IPS-NIHi7 (cell line): ENCODE measurements at regions not wholly inside any gene's neighbourhood (a gene's known extent, or its start where the extent isn't known, plus 50 kb on each side); places are given as distances from the start of the nearest gene placed in this dataset.
A peak's percentile ranks its signal among the peaks of the same experiment; 100 is the strongest.

Experiments
- DNase-seq: peaks from one replicate; pipeline ENCODE4 v3.0.0; 2012; ENCODE audit warnings: mixed read lengths; ENCODE audit errors: extremely low spot score

DNA sequence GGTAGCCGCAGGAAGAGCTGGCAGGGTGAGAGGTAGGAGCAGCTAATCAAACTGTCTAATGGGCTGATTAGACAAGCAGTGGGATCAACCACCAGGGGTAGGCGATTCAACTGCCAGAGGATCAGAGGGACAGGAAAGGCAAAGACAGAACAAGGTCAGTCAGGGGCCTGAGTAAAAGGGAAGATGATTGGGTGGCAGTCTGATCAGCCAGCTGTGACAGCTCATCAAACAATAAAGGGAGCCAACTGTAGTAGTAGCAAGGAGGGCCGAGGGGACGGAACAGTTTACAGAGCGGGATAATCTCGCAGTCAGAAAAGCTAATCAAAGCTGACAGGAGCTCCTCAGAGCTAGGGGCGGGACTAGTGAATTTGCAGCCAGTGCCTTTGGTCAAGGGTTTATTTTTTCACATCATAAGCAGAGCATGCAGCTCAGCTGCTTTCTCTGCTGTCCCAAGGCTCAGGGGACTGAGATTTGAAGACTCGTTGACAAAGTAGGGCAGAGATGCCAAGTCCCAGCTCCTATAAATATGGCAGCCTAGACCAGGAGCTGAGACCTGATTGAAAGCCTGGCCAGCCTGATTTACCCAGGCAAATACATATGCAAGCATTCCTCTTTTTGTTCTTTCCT lies 418.2 kb downstream of the GABRG2 start:
- peak; percentile 10 for DNase-seq

DNA sequence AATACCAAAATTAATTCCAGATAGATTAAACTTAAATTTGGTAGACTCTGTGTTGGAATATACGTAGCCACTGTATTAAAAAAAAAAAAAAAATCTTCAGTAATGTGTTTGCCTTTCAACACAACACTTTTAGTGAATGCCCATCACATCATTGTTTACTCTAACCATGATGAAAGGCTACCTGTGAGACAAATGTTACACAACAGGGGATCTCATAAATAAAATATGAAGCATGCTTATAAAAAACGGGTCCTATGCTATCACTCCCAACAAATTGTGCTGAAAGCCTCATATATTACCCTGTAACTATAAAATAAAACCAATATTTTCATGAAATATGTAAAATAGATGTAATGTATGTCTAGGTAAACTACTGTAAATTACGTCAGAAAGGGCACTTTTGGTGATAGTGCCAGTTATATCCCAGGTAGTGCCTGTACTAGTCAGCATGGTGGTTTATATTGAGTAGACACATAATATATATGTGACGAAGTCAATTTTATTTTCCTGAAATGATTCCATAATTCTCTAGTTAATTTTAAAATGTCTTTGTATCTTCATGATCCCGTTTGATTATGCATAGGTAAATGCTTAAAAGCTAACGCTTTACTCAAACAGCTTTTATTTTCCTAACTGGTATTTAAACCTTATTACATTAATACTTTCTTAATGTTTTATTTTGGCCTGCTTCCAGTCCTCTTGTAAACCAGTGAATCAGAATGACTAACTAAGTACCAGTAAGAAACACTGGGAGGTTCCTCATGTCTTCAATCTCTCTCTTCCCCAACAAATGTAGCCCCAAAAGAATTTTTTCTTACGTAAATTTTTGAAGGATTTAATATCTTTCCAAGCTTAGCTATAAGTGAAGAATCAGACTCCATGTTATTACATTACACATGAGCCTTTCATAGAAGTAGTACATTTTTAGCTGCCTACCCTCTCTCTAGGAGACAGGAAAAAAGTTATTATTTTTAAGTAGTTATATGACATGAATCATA lies 420.3 kb downstream of the GABRG2 start:
- no peak for DNase-seq

DNA sequence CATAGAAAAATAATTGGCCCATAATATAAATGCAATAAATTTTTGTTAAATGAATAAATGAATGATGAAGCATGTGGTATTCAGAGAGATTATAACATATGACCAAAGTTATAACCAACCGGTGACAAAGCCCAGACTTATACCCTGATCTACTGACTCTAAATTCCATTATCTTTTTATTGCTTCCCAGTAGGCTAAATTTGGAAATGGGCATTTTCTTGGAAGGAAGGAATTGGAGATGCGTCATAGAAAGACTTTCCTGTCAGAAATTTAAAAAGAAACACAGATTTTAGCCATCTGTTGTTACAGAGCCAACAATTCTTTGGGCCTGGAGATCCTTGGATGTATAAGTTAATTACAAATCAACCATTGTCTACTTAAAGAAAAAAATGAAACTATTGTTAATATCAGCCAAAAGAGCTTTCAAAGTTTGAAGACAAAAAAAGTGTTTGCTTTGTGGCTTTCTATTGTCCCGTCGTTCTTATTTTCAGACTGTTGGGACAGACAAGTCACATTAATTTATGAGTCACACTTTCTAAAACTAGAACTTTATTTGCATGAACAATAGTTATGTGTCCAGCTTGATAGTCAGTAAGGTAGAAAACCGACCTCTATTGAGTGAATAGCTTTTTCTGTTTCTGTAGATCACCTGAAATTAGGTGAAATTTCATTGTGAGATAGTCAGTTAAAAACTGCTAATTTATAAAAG lies 428.7 kb downstream of the GABRG2 start:
- DNase-seq = no peak

DNA sequence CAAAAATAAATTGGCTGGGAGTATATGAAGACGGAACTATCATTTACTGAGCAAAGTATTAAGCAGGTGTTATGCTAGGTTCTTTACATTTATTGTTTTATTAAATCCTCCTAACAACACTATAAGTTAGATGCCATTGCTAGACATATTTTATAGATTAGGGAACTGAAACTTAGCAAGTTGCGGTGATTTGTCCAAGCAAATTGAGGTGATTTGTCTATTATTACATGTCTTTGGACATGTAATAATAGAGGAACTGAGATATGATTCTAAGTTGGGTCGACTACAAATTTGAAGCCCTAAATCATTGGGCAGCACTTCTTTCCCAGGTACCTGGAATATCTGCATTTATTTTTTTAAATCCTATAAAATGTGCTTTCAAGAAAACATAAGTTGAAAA lies 429.9 kb downstream of the GABRG2 start:
- DNase-seq = no peak

DNA sequence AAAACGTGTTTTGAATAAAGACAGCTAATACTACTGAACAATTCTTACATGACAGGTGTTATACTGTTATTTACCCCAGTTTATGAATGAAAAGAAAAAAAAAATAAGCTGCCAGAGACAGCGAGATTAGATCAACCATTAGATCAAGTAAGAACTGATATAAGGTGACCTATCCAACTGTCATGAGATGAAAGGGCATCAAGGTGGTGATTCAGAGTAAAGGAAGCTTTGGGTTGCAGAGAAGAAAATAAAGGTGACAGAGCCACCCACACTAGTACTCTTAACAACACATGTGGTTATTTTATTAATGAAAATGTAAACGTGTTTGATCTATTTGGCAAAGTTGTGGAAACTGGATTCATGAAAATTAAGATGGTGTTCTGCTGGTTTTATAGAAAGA lies 435.2 kb downstream of the GABRG2 start:
- no peak for DNase-seq

DNA sequence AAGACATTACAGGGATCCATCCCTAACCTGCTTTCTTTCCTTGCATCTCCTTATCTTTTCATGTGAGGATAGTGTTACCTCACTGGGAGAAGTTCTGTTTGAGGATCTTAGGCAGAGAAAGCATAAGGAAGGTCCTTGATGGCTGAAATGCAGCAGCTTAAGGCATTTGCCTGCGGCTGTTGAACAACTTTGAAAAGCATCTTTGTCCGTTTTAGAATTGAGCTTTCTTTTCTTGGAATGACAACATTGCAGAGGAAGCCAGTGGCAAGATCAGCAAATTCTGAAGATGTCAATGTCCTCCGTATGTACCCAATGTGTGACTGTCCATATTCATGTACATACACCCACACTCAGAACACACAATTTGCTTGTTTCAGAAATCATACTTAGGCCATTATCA lies 436.2 kb downstream of the GABRG2 start:
- no peak for DNase-seq

DNA sequence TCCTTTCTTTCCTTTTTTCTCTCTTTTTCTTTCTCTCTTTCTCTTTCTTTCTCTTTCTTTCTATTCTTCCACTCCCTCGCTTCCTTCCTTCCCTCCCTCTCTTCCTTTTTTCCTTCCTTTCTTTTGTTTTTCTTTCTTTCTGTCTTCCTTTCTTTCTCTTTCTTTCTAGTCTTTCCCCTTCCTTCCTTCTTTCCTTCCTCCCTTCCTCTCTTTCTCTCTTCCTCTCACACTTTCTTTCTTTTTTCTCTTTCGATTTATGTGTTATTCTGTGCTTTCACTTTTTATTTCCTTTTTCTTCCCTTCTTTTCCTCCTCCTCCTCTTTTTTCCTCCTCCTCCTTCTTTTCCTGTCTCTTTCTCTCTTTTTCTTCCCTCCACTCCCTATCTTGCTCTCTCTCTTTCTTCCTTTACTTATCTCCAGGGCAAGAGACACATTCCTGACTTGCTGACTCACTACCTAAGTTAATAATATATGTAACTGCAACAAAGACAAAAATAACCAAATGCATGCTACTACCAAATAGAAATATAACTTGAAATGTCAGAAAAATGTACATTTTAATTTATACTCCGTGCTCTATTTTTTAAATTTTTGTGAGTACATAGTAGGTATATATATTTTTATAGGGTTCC lies 445.5 kb downstream of the GABRG2 start:
- DNase-seq = no peak

DNA sequence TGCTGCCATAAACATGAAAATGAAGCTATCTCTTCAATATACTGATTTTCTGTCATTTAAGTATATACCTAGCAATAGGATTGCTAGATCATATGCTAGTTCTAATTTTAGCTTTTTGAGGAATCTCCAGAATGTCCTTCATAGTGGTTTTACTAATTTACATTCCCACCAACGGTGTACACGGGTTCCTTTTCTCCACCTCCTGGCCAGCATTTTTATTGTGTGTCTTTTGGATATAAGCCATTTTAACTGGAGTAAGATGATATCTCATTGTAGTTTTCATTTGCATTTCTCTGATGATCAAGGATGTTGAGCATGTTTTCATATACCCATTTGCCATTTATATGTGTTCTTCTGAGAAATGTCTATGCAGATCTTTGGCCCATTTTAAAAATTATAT lies 446.5 kb downstream of the GABRG2 start:
- DNase-seq = no peak

DNA sequence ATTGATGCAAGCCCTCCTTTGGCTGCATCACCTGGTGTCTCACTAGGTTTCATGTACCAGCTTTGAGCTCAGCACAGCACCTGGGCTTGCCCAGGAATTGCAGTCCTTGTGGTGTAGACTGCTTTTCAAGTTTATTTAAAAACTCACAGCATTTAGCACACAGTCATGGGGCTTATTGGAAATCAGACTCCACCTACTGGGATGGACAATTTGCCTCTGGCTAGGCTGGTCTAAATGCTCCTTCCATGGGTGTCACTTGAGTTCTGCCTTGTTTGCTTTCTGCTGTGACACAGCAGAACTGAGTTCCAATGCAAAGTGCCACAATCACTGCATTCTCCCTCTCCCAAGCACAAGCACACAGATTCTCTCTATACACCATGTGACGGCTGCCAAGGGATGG lies 453.3 kb downstream of the GABRG2 start:
- no peak for DNase-seq

DNA sequence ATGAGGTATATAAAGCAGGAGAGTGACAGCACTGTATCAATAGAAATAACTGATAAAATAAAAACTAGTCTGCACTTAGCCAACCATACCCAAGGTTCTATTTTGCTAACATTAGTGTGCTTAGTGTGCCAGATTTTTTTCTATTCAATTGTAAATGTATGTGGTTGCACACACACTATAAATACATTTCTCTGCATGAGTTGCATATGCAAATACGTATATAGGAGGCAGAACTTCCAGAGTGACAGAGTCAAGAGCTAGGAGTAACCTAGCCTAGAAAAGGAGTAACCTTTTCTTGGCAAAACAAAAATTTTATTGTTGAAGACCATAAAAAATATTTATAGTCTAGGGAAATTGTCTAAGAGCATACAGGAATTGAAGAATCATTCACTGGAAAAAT lies 461.6 kb downstream of the GABRG2 start:
- DNase-seq = no peak

DNA sequence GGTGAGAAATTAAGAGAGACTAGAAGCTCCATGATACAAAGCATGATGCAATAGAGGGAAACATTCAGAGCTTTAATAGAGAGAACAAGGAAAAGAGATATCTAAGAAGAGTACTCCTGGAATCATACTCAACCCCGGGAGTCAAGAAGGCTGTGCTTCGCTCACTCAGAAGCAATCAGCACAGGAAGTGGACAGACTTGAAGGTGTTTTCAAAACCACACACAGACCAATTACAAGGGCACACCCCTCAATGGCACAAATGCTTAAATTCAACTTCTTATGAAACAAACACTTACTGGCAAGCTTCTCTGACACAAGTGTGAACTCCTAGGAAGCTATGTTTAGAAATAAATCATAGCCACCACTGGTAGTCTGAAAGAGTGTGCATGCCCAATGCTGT lies 462.3 kb downstream of the GABRG2 start:
- DNase-seq = no peak

DNA sequence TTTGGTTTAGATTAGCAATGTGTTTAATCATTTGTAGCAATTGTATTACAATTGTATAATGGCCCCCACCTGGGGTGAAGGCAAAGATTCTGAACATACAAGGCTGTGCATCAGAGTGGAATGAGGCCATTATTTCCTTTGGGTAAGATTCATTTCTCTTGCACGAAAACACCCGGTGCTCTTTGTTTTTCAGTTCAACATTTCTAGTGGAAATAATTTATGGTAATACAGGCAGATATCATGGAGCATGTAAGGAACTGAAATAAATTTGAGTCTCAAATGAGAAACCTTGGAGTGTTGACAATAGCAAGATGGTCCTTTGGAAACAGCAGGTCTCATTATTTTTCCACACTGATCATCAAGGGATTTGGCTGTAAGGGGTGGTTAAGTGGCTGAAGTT lies 475.9 kb downstream of the GABRG2 start:
- DNase-seq = no peak

DNA sequence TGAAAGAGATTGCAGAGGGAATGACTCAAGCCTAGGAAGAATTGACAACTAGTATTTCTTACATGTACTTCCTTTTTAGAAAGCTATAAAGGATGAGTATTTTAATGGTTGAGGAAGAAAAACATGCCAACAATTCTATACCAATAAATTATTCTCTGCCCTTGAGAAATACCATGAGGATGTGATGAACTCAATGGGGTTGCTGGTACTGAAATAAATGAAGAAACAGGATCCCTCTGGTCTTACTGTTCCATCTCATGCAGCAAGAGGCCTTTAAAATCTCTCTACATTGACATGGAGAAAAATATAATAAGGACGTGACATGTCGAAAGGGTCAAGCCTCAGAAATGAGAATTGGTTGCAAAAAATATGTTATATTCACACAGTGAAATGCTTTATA lies 477.3 kb downstream of the GABRG2 start:
- DNase-seq = no peak

DNA sequence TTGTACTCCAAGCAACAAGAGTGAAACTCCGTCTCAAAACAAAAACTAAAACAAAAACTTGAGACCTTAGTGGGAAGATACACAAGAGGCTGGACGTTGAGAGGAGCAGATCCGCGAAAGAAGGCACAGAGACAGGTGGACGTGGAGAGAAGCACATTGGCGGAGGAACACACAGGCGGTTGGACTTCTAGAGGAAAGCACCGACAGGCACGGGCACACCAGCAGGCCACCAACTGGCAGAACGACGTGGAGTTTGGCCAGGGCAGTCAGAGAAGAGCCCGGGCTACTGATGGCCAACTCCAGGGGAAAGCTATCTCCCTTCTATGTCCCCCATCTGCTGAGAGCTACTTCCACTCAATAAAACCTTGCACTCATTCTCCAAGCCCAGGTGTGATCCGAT lies 482.7 kb downstream of the GABRG2 start:
- DNase-seq = no peak

DNA sequence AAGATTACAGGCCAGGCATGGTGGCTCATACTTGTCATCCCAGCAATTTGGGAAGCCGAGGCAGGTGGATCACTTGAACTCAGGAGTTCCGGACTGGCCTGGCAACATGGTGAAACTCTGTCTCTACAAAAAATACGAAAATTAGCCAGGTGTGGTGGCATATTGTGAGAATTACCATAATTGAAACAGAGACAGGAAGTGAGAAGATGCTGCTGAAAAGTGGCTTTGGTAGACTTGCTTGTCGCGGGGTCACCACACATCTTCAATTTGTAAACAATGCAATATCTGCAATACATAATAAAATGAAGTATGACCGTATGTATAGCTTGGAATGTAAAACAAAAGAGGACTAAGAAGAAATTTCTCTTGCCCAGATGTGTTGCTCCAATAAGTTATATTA lies 490.5 kb downstream of the GABRG2 start:
- no peak for DNase-seq

DNA sequence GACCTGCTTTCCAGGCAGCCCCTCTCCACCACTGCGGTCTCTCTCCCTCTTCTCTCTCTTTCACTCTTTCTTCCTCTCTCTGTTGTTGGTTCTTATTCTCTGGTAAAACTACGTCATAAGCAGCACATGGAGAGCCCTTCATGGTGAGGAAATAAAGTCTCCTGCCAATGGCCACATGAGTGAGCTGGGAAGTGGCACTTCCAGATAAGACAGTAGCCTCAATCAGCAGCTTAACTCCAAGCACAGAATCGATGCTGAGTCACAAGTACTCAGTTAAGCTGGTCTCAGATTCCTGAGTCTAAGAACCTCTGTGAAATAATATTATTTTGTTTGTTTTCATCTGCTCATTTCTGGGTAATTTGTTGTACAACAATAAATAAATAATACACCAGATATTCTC lies 500.1 kb downstream of the GABRG2 start:
- no peak for DNase-seq

DNA sequence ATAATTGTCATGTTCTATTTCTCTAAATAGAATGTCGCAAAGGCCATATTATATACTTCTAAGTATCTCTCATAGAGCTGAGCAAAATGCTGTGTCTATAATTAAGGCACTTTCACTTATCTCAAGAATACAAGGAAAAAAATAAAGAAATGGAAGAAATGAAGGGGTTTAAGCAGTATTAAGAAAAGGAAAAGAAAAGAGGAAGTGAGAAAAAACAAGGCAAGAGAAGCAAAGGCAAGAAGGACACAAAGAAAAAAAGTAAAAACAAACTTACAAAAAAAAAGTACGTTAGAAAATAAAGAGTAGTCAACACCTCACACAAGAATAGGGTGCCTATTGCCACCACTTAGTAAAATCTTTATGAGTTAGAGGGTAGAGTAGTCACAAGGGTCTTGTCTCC lies 506.2 kb downstream of the GABRG2 start:
- DNase-seq = no peak

DNA sequence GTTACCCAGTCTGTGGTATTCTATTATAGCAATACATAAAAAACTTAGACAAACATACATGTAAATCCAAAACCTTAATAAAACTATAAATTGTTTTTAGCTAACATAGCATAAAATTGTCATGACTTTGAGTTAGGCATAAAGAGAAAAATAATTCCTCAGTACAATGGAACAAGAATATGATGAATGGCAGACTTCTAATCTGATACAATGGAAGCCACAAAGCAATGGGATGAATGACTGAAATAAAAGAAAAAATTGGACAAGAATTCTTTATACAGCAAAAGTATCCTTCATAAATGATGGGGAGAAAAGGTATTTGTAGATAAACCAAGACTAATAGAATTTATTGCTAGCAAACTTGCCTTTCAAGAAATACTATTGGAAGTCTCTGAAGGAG lies 524.2 kb downstream of the GABRG2 start:
- no peak for DNase-seq

DNA sequence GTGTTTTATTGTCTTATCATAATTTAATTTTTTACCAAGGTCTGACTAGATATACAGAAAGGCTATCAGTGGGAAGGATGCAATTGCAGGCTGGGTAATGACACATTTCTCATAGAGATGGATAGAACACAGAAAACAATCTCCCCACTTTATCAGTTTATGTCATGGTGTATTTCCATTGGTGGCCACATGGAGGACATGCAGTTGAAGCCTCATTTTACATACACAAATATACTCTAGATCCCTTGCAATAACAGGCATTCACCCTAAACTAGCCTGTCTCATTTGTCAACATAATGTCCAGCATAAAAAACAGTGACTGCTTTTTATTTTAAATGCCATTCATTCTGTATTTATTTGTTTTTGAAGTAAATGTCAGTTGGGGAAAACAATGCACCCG lies 526.3 kb downstream of the GABRG2 start:
- peak; percentile 10 for DNase-seq

DNA sequence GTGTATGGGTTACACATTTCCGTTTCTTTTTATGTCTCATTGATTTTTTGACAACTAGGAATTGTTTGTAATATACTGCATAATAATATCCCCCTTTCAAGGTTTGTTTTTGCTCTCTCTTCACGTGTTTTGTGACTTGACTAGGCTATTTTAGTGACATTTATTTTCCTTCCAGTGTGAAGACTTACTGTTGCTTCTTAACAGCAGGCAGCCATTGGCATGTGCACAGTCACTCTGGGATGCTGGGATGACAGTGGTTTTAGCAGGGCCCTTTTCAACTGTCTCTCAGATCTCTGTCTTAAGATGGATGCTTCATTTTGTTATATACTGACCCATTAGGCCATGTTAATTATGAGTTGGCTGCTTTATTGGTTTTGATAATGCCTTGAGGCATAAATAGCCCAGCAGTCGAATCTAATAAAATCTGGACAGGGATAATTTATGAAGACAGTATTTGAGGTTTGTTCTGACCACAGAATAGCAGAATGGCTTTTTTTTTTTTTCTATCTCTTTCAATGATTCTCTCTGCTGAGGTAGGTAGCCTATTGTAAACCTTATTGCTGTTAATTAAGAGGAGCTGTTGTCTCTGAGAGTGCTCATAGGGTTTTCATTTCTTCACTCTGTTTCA lies 536.0 kb downstream of the GABRG2 start:
- no peak for DNase-seq

DNA sequence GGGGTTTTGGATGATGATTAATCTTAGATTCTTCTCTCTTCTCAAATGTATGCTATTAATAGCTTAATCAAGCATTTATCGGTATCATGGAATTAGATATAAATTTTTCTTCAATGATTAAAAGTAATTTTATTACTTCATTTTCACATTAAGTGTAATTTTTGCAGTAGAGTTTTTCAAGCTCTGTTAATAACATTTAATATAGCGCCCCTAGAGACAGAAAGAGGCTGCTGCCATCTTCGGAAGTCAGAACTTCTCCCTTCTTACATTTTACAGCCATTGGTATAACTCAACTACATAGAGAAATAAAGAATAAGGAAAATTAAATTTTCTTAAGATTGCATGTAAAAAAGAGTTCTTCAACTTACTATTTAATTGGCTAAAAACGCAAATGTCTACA lies 540.3 kb downstream of the GABRG2 start:
- DNase-seq = no peak
